GM11168 (cell line): ENCODE measurements at regions not wholly inside any gene's neighbourhood (a gene's known extent, or its start where the extent isn't known, plus 50 kb on each side); places are given as distances from the start of the nearest gene placed in this dataset.

ENCODE experiments used
- in situ Hi-C: fragments of 300-500 bp; cut with MboI; formaldehyde crosslinking; loops from one replicate; pipeline ENCODE4 v1.12.0; 2022; ENCODE audit warnings: low sequenced_read_pairs; ENCODE audit not compliant: unreplicated experiment

DNA sequence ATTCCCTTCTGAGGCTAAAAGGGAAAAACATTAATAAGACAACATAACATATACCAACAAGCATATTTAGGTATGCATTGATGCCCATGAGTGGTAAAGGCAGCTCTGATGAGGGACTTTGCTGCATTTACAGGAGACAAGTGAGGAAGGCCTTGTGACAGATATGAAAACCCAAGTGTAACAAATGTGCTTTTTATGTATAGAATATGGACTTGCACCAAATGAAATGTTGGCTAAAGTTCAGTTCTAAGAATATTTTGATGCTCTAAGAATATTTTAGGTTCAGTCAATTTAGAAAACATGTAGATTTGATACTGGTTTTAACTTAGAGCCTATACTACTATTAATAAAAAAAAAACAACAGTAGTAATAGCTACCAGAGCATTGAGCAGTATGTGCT lies 424.7 kb downstream of the LMO4 start:
- in situ Hi-C loops = no loop called here

DNA sequence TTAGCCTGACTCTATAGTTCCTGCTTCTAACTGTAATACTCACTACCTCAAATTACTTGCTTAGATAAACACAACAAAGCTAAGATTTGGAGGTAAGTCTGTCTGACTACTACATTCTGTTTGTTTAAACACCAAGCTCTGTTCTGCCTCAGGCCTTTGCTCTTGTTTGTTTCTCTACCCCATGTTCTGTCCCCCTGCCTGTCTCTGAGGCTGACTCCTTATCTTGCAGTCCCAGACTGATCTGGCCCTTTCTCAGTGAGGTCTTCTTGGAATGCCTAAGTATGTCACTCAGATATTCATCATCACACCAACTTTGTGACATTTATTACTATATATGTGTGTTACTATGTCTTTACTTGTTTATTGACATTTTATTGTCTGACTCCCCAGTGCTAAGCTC lies 425.5 kb downstream of the LMO4 start:
- in situ Hi-C loops = no loop called here

DNA sequence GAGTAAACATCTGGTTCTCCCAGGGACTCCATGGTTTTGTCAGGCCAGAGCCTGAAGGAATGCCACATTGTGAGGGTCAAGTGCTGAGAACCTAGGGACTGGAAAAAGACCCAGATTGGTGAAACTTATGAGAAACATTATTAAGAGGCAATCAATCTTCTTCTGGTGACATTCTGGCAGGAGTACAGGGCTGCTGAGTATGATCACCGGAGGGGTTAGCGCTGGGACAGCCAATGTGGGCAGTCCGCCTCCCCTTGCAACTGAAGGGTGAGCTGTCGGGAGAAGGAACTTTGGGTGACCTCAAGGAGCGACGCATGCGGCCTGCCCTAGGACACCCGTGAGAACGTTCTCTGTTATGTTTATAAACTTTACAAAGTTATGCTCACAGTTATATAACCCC lies 429.0 kb downstream of the LMO4 start:
- in situ Hi-C loops = no loop called here

DNA sequence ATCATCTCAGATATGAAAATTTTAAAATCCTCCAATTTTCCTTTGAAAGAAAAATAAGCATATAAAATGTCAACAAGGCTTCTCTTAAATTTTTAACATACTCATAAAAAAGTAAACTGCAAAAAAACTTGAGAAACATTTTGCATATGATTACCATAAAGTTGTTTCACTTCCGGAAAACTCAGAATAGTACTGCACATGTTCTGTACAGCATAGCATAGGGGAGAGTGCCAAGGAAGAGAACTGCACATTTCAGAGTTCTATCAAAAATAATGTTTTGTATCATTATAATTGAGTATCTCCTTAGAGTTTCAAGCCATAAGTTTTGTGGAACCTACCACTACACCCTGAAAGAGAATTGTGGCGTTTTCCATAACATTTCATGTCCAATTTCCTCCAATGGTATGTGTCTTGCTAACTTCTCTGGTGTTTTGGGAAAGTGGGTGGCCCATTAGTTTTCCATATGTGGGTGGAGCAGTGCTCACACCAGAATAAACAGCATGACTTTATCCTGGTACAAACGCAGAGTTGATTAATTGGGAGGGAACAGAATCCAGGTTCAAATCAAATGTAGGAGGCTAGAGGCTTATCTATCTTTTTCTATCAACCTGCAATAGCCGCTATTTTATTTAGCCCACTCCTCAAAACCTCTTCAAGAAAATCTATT lies 430.9 kb downstream of the LMO4 start:
- in situ Hi-C loops = no loop called here

DNA sequence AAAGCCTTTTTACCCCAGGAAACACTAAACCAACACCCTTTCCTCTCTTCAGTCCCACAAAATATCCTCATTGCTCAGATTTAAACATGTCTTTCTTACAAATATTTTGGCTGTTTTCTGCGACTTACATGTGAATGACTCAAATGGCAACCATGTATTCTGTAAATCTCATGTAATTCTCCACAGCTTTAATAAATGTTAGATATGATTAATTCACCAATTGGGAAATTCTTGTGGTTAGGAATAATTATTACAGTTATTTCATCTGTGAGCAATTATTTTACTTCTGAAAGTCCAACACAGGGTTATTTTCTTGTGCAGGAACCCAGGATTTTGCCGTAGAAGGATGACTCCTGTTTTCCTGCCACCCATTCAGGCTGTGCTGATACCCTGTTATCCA lies 431.5 kb downstream of the LMO4 start:
- in situ Hi-C loops = no loop called here

DNA sequence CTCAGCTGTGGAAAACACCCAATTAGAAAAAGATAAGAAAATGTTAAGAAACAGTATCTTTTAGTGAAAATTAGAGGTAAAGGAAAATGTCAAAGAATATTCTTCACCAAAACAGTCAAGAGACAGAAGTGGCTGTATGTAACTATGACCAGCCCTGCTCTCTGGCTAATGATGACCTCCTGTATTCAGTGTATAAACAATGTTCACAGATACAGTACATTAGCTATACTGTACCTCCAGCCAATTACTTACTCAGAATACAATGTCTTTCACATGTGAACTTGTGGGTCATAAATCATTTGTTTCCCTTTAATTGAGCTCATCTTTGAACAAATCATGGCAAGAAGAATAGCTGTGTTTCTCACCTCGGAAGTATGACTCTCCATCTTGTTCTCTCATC lies 432.0 kb downstream of the LMO4 start:
- in situ Hi-C loops = no loop called here

DNA sequence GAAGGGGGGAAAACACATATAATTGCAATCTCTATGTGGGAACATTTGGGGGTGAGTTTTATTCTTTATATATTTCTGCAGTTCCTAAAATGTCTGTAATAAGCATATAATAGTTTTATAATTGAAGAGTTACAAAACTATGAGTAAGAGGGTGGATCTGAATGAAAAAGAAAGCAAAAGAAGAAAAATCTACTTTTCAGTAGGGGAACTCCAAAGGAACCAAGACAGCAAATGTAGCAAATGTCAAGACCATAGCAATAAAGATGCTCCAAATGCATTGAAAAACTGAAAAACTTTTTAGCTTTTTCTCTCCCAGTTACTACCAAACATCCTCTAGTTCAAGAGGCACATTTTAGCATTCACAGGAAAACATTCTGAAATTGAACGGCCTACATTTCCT lies 434.8 kb downstream of the LMO4 start:
- in situ Hi-C loops = no loop called here

DNA sequence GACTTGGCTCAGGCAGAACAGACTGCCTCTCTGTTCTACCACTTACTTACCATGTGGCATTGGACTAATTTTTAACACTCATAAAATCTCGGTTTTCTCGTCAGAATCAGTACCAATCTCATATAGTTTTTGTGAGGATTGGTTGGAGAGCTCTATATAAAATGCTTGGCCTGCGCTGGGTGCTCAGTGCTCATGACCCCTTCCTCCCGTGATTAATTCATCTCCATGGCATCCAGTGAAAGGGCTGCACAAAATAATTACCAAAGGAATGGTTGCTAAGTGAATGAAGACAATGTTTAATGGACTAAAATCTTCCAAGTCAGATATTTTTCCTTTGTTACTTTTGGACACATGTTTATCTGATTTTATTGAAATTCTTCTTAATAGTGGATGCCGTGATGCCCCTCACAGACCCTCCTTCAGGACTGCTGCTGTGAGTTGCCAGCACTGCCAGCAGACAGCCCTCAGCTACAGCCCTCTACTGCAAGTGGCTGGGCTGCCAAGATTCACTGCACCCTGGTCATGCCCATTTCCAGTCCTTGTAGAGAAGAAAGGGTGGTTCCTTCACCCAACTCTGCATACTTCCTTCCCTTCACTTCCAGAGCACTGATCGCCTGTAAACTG lies 436.5 kb downstream of the LMO4 start:
- in situ Hi-C loops = no loop called here

DNA sequence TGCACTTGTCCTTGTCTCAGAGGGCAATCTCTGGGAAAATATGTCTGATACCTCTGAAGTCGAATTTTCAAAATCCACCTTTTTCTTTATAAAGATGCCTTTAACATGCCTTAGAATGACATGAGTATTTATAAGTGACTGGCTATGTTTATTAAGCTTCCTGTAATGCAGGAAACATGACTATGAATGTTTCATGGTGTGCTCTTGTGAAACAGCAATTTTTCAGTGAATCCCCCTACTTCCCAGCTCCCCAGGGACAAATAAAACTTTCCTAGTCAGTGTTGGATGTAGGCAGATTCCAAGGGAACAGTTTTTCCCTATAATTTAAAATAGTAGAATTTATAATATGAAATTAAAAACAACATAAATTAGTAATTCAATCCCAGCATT lies 437.0 kb downstream of the LMO4 start:
- in situ Hi-C loops = no loop called here

DNA sequence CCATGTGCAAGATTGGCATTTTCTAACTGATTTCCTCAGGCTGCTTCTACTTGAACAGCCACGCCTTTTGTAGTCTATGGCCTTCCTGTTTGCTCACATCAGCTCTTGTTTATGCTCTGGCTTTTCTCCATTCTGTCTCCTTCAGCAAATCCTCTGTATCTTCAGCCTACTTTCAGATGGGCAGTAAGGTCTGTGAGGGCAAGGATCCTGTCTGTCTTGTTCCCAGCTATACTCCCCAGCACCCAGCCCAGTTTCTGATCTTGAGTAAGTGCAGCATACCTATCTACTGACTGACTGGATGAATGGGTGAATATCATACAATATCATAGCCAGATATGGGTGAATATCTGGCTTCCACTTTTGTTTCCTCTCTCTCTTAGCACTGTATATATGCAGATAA lies 438.1 kb downstream of the LMO4 start:
- in situ Hi-C loops = no loop called here

DNA sequence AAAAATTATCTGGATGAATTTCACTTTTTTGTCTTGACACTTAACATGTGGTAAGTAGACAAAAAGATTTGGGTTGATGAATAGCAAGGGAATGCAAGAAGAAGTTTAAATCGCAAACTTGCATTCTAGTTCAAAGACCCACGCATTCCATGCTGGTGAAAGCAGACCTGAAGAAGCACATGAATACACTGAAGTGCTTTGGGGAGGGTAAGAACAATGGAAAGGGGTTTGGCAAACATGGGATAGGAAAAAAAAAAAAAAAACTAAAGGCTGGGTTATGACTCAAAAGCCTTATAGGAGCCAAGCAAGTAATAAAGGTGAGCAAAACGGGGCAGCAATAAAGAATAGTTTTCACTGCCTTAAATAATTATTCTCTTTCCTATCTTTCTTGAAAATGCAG lies 450.2 kb downstream of the LMO4 start:
- in situ Hi-C loops = no loop called here

DNA sequence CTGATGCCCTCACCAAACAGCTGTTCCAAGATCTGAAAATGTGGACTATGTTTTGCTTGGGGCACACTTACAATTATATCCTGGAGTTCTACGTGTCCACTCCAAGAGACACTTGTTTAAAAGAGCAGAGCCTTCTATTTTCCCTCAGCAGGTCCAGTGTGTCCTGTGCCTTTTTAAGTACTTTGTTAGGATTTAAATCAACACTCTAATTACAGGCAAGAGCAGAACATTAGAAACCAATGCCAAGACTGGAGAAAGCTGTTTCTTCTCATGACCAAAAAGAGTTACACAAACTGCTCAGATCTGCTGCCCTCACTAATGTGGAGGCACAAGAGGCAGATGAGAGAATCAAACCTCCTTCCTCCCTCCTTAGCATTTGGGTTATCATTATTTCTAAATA lies 452.9 kb downstream of the LMO4 start:
- in situ Hi-C loops = no loop called here

DNA sequence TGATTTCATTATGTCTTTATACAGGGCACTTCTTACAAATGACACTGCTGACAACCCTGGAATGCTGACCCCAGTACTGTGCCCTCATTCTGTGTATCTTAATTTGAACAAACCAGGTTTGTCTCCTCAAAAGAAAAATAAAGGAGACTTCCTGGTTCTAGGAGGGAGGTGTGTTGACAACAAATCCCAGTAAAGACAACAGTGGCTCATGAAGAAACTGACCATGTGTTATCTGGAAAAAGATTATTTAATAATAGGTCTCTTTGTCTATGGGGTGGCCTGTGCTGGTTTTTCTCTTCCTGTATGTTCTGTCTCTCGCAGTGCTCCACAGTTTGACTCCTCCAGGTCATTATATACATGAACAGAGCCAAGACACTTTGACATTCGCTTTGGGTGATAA lies 454.6 kb downstream of the LMO4 start:
- in situ Hi-C loops = no loop called here

DNA sequence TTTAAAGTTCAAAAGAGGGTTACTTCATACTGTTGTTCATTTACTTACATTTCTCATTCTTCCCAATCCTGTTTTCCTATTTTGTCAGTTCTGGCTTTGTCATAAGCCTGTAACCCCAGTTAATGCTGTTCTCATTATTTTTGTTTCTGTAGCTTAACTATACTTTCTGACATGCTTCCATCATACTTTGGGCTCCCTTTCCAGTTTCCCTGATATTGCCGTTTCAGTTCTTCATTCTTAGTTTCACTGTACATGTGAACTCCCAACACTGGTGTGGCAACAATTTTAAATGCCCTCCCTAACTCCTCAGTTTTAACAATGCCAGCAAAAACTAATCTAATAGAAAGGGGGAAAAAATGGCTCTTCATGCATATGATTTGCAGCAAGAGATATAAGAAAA lies 456.7 kb downstream of the LMO4 start:
- in situ Hi-C loops = no loop called here

DNA sequence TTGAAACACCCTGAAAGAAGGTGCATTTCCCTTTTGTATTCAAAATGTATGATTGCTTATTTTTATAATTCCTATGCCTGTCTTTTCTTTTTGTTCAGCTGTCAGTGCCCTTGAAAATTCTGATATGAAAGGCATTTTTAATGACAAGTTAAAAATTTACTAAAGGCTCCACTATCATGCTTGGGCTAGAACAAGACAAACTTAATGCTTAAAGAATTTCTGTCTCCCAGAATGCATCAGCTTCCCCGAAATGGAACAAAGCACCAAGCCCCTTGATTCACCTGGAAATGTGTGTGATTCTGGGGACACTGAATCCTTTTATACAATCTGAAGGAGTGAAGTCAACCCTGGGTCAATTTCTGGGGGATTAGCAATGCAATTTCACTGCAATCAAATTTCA lies 457.5 kb downstream of the LMO4 start:
- in situ Hi-C loops = no loop called here

DNA sequence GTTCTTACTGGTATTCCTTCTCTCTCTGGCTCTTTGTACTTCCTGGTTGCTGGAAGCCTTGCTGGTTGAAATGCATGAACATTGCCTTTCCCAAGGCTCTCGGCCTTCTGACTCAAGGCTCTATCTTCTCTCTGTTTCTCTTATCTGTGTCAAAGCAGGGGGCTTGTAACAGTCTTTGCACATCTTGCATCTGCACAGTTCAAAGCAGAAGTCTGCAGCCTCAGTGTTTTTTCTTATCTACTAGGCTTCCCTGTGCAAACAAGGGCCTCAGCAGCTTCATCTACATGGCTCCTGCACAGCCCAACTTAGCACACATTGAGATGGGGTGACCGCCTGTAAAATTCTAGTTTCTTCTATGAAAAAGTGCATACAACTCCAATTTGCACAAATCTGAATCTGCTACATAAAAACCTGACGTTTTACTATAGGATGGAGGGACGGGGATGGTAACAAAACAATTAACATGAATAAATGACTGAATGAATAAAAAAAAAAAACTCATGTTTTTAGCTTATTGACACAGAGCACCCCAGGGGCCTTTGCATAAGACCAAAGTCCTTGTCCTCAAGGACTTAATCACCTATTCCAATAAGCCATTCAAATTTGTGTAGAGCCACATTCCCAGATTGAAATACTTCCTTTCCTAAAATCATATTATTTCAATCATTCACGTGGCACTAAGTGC lies 458.3 kb downstream of the LMO4 start:
- in situ Hi-C loops = no loop called here

DNA sequence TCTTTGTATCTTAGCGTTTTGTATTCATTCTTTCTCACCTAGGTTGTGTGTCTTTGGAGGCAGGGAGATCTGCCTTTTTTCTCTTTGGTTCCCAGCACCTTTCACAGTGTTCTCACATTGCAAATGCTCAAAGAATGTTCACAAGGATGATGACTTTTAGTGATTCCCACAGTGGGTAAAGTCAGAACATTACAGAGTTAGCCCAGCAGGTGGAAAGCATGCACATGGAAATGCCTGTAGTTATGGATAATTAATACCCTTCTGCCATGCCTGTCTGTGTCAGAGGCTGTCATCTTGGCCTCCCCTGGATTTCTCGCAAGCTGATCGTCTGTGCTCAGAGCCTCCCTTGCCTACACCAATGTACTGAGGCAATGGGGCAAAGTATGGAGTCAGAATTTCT lies 458.9 kb downstream of the LMO4 start:
- in situ Hi-C loops = no loop called here

DNA sequence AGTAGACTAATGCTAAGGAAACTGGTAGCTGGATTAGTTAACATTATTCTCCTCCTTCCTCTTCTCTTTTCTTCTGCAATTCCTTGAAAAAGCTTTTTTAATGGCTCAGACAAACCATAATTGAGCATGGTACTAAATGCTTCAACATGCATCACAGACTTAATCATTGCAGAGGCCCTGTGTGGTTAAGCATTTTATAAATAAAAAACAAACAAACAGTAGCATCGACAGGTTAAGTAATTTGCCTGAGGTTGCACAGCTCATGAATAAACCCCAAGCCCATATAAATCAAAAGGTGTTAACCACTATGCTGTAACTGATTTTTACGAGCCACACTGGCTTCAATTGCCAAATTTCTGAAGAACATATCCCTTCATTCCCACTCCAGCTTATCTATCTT lies 462.1 kb downstream of the LMO4 start:
- in situ Hi-C loops = no loop called here

DNA sequence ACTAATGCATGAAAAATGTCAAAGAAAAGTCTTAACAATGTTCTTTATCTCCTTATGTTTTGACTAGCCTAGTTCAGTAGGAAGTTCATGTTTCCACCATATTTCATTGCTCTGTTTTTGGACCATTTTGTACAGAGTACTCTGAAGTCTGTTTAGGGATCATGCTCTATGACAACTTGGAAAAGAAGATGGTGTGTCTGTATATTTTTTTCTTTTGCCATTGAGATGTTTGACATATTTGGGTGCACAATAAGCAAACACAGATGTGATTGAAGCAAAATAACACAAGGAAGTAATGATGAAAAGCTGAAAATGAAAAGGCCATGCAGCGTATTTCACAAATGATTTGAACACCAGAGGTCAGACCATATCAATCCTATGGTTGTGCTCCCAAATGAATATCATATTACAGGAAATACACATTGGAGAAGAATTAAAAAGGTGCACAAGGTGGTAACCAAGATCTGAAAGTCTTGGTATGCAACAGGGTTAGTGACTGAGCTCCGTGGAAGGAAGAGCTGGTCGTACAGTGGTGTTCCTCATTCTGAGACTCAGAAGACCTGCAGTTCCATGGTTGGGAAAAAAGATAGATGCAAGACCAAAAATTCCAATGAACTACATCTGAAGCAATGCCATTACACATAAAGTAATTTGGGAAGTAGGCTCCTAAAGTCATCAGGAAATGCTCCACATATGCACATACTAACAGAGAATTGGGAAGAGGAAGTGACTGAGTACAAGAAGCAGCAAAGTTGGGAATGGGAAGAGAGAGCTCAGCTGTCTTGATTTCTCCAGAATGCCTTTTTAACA lies 463.5 kb downstream of the LMO4 start:
- in situ Hi-C loops = no loop called here

DNA sequence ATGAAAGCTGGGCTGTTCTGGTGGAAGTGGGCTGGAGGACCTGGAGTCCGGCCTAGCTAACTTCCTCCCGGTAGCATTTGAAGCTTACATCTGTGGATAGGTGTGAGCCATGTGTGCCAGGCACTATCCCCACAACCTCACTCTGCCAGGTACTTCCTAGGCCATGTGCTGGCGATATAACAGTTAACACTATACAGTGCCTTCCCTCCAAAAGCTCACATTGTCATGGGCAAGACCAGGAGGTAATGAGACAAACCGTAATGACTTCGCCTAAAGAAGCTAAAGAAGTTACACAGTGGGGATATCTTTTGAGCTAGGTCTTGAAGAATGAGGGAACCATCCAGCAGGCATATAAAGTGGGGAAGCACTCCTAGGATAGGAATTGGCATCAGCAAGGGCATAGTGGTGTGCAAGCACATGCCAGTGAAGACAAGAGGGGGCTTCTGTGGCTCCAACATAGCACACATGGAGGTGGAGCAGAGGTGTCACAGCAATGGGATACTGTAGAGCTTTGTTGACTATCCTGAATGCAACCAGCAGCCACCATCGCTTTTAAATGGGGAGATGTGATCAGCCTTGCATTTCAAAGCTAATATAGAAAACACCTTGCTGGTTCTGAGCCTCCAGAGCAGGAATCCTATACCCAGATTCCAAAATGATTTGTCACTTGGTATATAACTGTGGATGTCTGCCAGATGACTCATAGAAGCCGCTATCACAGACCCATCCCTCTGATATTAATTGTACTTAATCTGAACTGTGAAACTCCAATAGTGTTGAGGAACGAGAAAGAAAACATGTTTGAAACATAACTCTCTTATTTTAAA lies 466.3 kb downstream of the LMO4 start:
- in situ Hi-C loops = no loop called here
